Mesendoderm (in vitro differentiated cells): ENCODE measurements at regions not wholly inside any gene's neighbourhood (a gene's known extent, or its start where the extent isn't known, plus 50 kb on each side); places are given as distances from the start of the nearest gene placed in this dataset.

ENCODE experiments used
- DNase-seq: peaks from one replicate; pipeline ENCODE4 v3.0.0; 2013
- H2AK5ac ChIP-seq: 2 replicates; pipeline ENCODE4 v1.6.1; 2013; ENCODE audit warnings: low read length, inconsistent platforms
- H2BK120ac ChIP-seq: 2 replicates; pipeline ENCODE4 v1.6.1; 2013; ENCODE audit warnings: low read depth, mild to moderate bottlenecking, low read length, moderate library complexity, mixed read lengths
- H2BK15ac ChIP-seq: replicated peaks from 2 replicates; pipeline ENCODE4 v1.6.1; 2013; ENCODE audit warnings: low read depth, mild to moderate bottlenecking, moderate library complexity
- H2BK5ac ChIP-seq: 2 replicates; pipeline ENCODE4 v1.6.1; 2013; ENCODE audit warnings: low read length, inconsistent platforms
- H3K18ac ChIP-seq: 2 replicates; pipeline ENCODE4 v1.6.1; 2013; ENCODE audit warnings: mild to moderate bottlenecking, low read length, mixed read lengths
- H3K23ac ChIP-seq: one replicate; pipeline ENCODE4 v1.6.1; 2013; ENCODE audit warnings: low read length
- H3K27ac ChIP-seq: 2 replicates; pipeline ENCODE4 v1.5.1; 2013; ENCODE audit warnings: low read depth, mild to moderate bottlenecking, inconsistent platforms, low read length, moderate library complexity
- H3K27me3 ChIP-seq: 2 replicates; pipeline ENCODE4 v1.6.1; 2013; ENCODE audit warnings: low read length, control low read depth, mild to moderate bottlenecking, inconsistent platforms; ENCODE audit not compliant: insufficient read depth, poor library complexity
- H3K36me3 ChIP-seq: 2 replicates; pipeline ENCODE4 v1.6.1; 2013; ENCODE audit warnings: low read length, inconsistent platforms; ENCODE audit not compliant: control insufficient read depth, insufficient read depth
- H3K4ac ChIP-seq: one replicate; pipeline ENCODE4 v1.6.1; 2013; ENCODE audit warnings: low read depth, mild to moderate bottlenecking, low read length, moderate library complexity
- H3K4me1 ChIP-seq: 2 replicates; pipeline ENCODE4 v1.6.1; 2013; ENCODE audit warnings: low read depth, low read length, inconsistent platforms; ENCODE audit not compliant: control insufficient read depth
- H3K4me2 ChIP-seq: 2 replicates; pipeline ENCODE4 v1.6.1; 2013; ENCODE audit warnings: low read length
- H3K4me3 ChIP-seq: 2 replicates; pipeline ENCODE4 v1.5.1; 2013; ENCODE audit warnings: mild to moderate bottlenecking, low read length
- H3K56ac ChIP-seq: one replicate; pipeline ENCODE4 v1.6.1; 2013; ENCODE audit warnings: low read length
- H3K79me1 ChIP-seq: 2 replicates; pipeline ENCODE4 v1.6.1; 2013; ENCODE audit warnings: low read length, inconsistent platforms
- H3K79me2 ChIP-seq: 2 replicates; pipeline ENCODE4 v1.6.1; 2013; ENCODE audit warnings: mild to moderate bottlenecking, low read length; ENCODE audit not compliant: control insufficient read depth, insufficient read depth
- H3K9ac ChIP-seq: 2 replicates; pipeline ENCODE4 v1.6.1; 2013; ENCODE audit warnings: low read length, inconsistent platforms
- H4K5ac ChIP-seq: one replicate; pipeline ENCODE4 v1.6.1; 2013; ENCODE audit warnings: low read length
- H4K8ac ChIP-seq: one replicate; pipeline ENCODE4 v1.6.1; 2013; ENCODE audit warnings: low read depth, mild to moderate bottlenecking, control low read depth, low read length, moderate library complexity
- WGBS: extraction: QIAGEN DNeasy Blood & Tissue Kit; methylation state at CpG from one replicate; pipeline ENCODE4 v1.1.7; 2013; ENCODE audit warnings: low lambda C conversion rate, missing lambda C conversion rate; ENCODE audit not compliant: insufficient coverage; ENCODE audit errors: extremely low coverage; 5-methylcytosine and 5-hydroxymethylcytosine counted together

- no peak overlapping the region for H3K18ac ChIP-seq
- no peak overlapping the region for H3K9ac ChIP-seq
- no peak overlapping the region for H3K23ac ChIP-seq
- H3K79me1 ChIP-seq, result peaks cover 1% of the 10 kb centered on the region
- H3K4ac ChIP-seq, result no peak overlapping the region
- no peak overlapping the region for H2BK120ac ChIP-seq
- peak overlapping the region; percentile 79 for H3K4me2 ChIP-seq
- no peak overlapping the region for H3K4me3 ChIP-seq
- H3K36me3 ChIP-seq, result no peaks in the 10 kb centered on the region
- DNase-seq, result no peak
- no peak overlapping the region for H2BK5ac ChIP-seq
- WGBS, result no CpG with 5 or more reads among the region's 8 CpGs
- H3K4me1 ChIP-seq, result peaks cover 3% of the 10 kb centered on the region
- H3K56ac ChIP-seq, result no peak overlapping the region
- H3K79me2 ChIP-seq, result no peaks in the 10 kb centered on the region
- H3K27me3 ChIP-seq, result no peaks in the 10 kb centered on the region
- no peak overlapping the region for H4K8ac ChIP-seq
- no peak overlapping the region for H4K5ac ChIP-seq
- no peak overlapping the region for H3K27ac ChIP-seq
- no peak overlapping the region for H2BK15ac ChIP-seq
- no peak overlapping the region for H2AK5ac ChIP-seq
Measured at GRCh38 chr3:11720917-11721411, 77.2 kb upstream of the VGLL4 start.

- Histone ChIP-seq H2AK5ac (no peak overlapping the region), H3K36me3 (no peaks in the 10 kb centered on the region), H3K18ac (no peak overlapping the region), H3K79me2 (no peaks in the 10 kb centered on the region), H3K4me3 (peak overlapping the region; percentile 19), H3K4ac (no peak overlapping the region), H3K27ac (no peak overlapping the region), H3K9ac (peak overlapping the region; percentile 55), H3K4me1 (peaks cover 3% of the 10 kb centered on the region), H2BK120ac (no peak overlapping the region), H3K23ac (no peak overlapping the region), H3K79me1 (peaks cover 1% of the 10 kb centered on the region), H3K27me3 (no peaks in the 10 kb centered on the region), H3K56ac (peak overlapping the region; percentile 79), H2BK5ac (no peak overlapping the region), H2BK15ac (no peak overlapping the region), H4K5ac (no peak overlapping the region), H4K8ac (no peak overlapping the region), H3K4me2 (peak overlapping the region; percentile 79)
- whole genome bisulfite sequencing, result no CpG with 5 or more reads among the region's 51 CpGs
- peak; percentile 77 for DNase-seq
Measured at GRCh38 chr3:11720304-11720898, 76.7 kb upstream of the VGLL4 start.

DNA sequence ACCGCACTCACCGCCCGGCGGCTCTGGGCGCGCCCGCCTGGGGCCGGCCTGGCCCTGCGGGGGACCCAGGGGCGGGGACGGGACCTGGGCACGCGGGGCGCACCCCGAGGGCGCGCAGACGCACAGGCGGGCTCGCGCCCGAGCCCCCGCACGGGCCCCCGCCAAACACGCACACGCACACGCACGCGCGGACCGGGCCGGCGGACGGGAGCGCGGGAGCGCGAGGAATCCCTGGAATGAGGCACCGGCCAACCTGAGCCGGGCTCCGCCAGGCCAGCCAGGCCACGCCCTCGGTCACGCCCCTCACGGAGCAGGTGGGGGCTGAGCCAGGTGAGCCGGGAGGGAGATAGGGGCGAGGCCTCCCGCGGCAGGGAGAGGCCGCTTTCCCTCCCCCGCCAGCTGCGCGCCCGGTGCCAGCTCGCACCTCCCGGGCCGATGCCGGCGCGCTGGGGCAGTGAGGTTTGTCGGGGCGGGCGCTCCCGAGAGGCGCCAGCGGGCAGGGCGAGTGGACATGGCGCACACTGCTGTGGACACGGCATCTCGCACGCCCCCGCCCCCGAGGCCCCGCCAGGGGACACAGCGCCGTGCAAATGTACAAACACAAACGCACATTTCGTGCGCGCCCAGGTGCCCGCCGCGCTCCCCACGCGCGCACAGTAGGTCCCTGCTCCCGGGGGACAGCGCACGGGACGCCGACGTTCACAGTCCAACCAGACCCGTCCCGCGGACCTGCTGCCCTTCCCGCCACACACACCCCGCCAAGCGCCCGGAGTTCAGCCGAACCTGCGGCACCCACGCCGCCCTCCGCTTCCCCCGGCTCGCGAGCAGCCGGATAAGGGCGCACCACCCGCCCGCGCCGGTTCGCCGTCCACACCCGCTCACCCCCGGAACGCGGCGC is 75.9 kb upstream of the VGLL4 start:
- peak overlapping the region; percentile 74 for H3K4me3 ChIP-seq
- H3K79me2 ChIP-seq, result no peaks in the 10 kb centered on the region
- peak; percentile 92 for DNase-seq
- H3K56ac ChIP-seq, result peak overlapping the region; percentile 90
- WGBS, result no CpG with 5 or more reads among the region's 121 CpGs
- H2BK5ac ChIP-seq, result no peak overlapping the region
- H3K23ac ChIP-seq, result peak overlapping the region; percentile 66
- peaks cover 3% of the 10 kb centered on the region for H3K4me1 ChIP-seq
- H4K5ac ChIP-seq, result no peak overlapping the region
- no peak overlapping the region for H2BK120ac ChIP-seq
- H4K8ac ChIP-seq, result no peak overlapping the region
- no peak overlapping the region for H2BK15ac ChIP-seq
- peak overlapping the region; percentile 79 for H3K4me2 ChIP-seq
- H2AK5ac ChIP-seq, result no peak overlapping the region
- H3K18ac ChIP-seq, result peak overlapping the region; percentile 71
- no peaks in the 10 kb centered on the region for H3K27me3 ChIP-seq
- H3K9ac ChIP-seq, result peak overlapping the region; percentile 81
- H3K79me1 ChIP-seq, result peaks cover 1% of the 10 kb centered on the region
- H3K4ac ChIP-seq, result peak overlapping the region; percentile 70
- H3K36me3 ChIP-seq, result no peaks in the 10 kb centered on the region
- H3K27ac ChIP-seq, result no peak overlapping the region

GRCh38 chr3:11718637-11719405 is 75.1 kb upstream of the VGLL4 start:
- no peak overlapping the region for H2BK5ac ChIP-seq
- peak overlapping the region; percentile 97 for H3K4me2 ChIP-seq
- no peaks in the 10 kb centered on the region for H3K79me2 ChIP-seq
- H4K8ac ChIP-seq, result no peak overlapping the region
- H3K79me1 ChIP-seq, result peaks cover 1% of the 10 kb centered on the region
- peak overlapping the region; percentile 70 for H3K4ac ChIP-seq
- no peak overlapping the region for H2BK120ac ChIP-seq
- peak overlapping the region; percentile 81 for H3K9ac ChIP-seq
- DNase-seq, result peak; percentile 57
- H4K5ac ChIP-seq, result no peak overlapping the region
- H3K23ac ChIP-seq, result peak overlapping the region; percentile 37
- no CpG with 5 or more reads among the region's 44 CpGs for WGBS
- peak overlapping the region; percentile 74 for H3K4me3 ChIP-seq
- H3K27me3 ChIP-seq, result no peaks in the 10 kb centered on the region
- H3K27ac ChIP-seq, result peak overlapping the region; percentile 43
- no peak overlapping the region for H2BK15ac ChIP-seq
- peak overlapping the region; percentile 71 for H3K18ac ChIP-seq
- peaks cover 5% of the 10 kb centered on the region for H3K4me1 ChIP-seq
- H2AK5ac ChIP-seq, result no peak overlapping the region
- H3K36me3 ChIP-seq, result no peaks in the 10 kb centered on the region
- H3K56ac ChIP-seq, result peak overlapping the region; percentile 90

GRCh38 chr3:11717768-11718636 is 74.3 kb upstream of the VGLL4 start:
- DNase-seq, result no peak
- Histone ChIP-seq H3K79me1 (peaks cover 3% of the 10 kb centered on the region), H3K9ac (peak overlapping the region; percentile 5), H3K36me3 (no peaks in the 10 kb centered on the region), H4K5ac (no peak overlapping the region), H2BK5ac (no peak overlapping the region), H3K4ac (no peak overlapping the region), H2BK120ac (no peak overlapping the region), H3K4me1 (peaks cover 8% of the 10 kb centered on the region), H2BK15ac (no peak overlapping the region), H3K56ac (no peak overlapping the region), H3K27me3 (no peaks in the 10 kb centered on the region), H3K18ac (no peak overlapping the region), H3K4me2 (peak overlapping the region; percentile 97), H3K79me2 (no peaks in the 10 kb centered on the region), H3K4me3 (no peak overlapping the region), H4K8ac (no peak overlapping the region), H3K27ac (no peak overlapping the region), H3K23ac (no peak overlapping the region), H2AK5ac (no peak overlapping the region)
- WGBS, result no CpG with 5 or more reads among the region's 9 CpGs
